Testis (tissue), 2 donors: ENCODE measurements at regions not wholly inside any gene's neighbourhood (a gene's known extent, or its start where the extent isn't known, plus 50 kb on each side); places are given as distances from the start of the nearest gene placed in this dataset.

Experiments used
- CTCF ChIP-seq, 3 experiments: fragments of 450-650 bp in 2 of 3; fragments of 200-600 bp in 1 of 3; sonication (generic) in 1 of 3; IDR thresholded peaks; one replicate each; pipeline ENCODE4 v1.5.1; 2016 to 2019; ENCODE audit warnings: antibody characterized with exemption in 3 of 3, mild to moderate bottlenecking in 2 of 3, moderate library complexity in 1 of 3
- POLR2A ChIP-seq: fragments of 450-650 bp; IDR thresholded peaks from one replicate; pipeline ENCODE4 v1.6.1; 2017; ENCODE audit warnings: antibody characterized with exemption, mild to moderate bottlenecking, moderate library complexity

- no peak for TF ChIP-seq POLR2A
- no peak for TF ChIP-seq CTCF (IDR thresholded peaks at IDR 0.05)
Measured at GRCh38 chr12:126021675-126022074, 956.4 kb downstream of the AACS start.
